HG03571 (cell line): ENCODE measurements at regions not wholly inside any gene's neighbourhood (a gene's known extent, or its start where the extent isn't known, plus 50 kb on each side); places are given as distances from the start of the nearest gene placed in this dataset.

Experiments
- ATAC-seq: cut with Tn5 transposase; IDR thresholded peaks from one replicate; pipeline ENCODE4 v1.9.1; 2021; ENCODE audit not compliant: unreplicated experiment

GRCh38 chr6:131382631-131383030 lies 190.4 kb upstream of the ARG1 start:
- no peak for ATAC-seq

GRCh38 chr6:131383421-131384411 lies 189.3 kb upstream of the ARG1 start:
- ATAC-seq, result no peak

GRCh38 chr6:131387562-131388447 lies 185.2 kb upstream of the ARG1 start:
- no peak for ATAC-seq

- no peak for ATAC-seq
Measured at GRCh38 chr6:131390322-131390721, 182.7 kb upstream of the ARG1 start.

GRCh38 chr6:131391116-131391515 lies 181.9 kb upstream of the ARG1 start:
- no peak for ATAC-seq

- ATAC-seq, result no peak
Measured at GRCh38 chr6:131393433-131393832, 179.6 kb upstream of the ARG1 start.

- ATAC-seq, result no peak
Measured at GRCh38 chr6:131394768-131395432, 178.1 kb upstream of the ARG1 start.

GRCh38 chr6:131398176-131398575 lies 174.8 kb upstream of the ARG1 start:
- no peak for ATAC-seq

GRCh38 chr6:131399433-131399832 lies 173.6 kb upstream of the ARG1 start:
- no peak for ATAC-seq

GRCh38 chr6:131400054-131400778 lies 172.8 kb upstream of the ARG1 start:
- ATAC-seq, result no peak

- ATAC-seq, result no peak
Measured at GRCh38 chr6:131400779-131401496, 172.1 kb upstream of the ARG1 start.

GRCh38 chr6:131408811-131409210 lies 164.2 kb upstream of the ARG1 start:
- ATAC-seq, result no peak

GRCh38 chr6:131410785-131411184 lies 162.2 kb upstream of the ARG1 start:
- no peak for ATAC-seq

GRCh38 chr6:131412960-131413830 lies 159.8 kb upstream of the ARG1 start:
- ATAC-seq, result no peak

GRCh38 chr6:131413831-131414191 lies 159.2 kb upstream of the ARG1 start:
- ATAC-seq, result no peak

- no peak for ATAC-seq
Measured at GRCh38 chr6:131414956-131415355, 158.1 kb upstream of the ARG1 start.

GRCh38 chr6:131418441-131418840 lies 154.6 kb upstream of the ARG1 start:
- ATAC-seq, result no peak

GRCh38 chr6:131419702-131420101 lies 153.3 kb upstream of the ARG1 start:
- ATAC-seq, result no peak

- ATAC-seq, result no peak
Measured at GRCh38 chr6:131424016-131424415, 149.0 kb upstream of the ARG1 start.
